Gastrocnemius medialis (tissue), 4 donors: ENCODE measurements at regions not wholly inside any gene's neighbourhood (a gene's known extent, or its start where the extent isn't known, plus 50 kb on each side); places are given as distances from the start of the nearest gene placed in this dataset.

Experiments used
- POLR2A ChIP-seq, 2 donors: fragments of 450-650 bp; IDR thresholded peaks; one replicate each; pipeline ENCODE4 v1.6.1; 2017; ENCODE audit warnings: antibody characterized with exemption in 2 of 2, mild to moderate bottlenecking in 2 of 2, moderate library complexity in 2 of 2
- TF ChIP-seq, protein P1 (sequence below), 5 experiments: fragments of 450-650 bp in 3 of 5; fragments of 200-600 bp in 2 of 5; sonication (generic) in 2 of 5; IDR thresholded peaks in 4 of 5; conservative IDR thresholded peaks in 1 of 5; 1 replicate in 4 of 5; 2 replicates in 1 of 5; pipeline ENCODE4 v1.5.1; 2016 to 2019; ENCODE audit warnings: antibody characterized with exemption in 5 of 5, mild to moderate bottlenecking in 3 of 5, moderate library complexity in 3 of 5

DNA sequence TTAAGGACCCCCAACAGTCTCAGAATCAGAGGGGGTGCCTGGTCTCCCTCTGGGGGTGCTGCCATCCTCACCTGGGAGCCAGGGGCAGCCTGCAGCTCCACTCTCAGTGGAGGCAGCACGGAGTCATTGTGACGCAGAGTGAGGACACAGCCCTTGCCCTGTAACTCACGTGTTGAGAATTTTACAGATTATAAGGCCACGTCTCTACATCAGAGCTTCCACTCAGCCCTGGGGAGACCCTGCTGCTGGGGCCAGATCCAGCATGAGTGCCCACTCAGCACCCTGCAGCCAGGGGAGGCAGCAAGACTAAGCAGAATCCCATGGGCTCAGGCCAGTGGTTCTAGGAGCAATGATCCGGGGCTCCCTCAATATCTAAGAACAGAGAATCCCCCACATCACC is 137.4 kb upstream of the AFDN start:
- TF ChIP-seq, protein P1, sequence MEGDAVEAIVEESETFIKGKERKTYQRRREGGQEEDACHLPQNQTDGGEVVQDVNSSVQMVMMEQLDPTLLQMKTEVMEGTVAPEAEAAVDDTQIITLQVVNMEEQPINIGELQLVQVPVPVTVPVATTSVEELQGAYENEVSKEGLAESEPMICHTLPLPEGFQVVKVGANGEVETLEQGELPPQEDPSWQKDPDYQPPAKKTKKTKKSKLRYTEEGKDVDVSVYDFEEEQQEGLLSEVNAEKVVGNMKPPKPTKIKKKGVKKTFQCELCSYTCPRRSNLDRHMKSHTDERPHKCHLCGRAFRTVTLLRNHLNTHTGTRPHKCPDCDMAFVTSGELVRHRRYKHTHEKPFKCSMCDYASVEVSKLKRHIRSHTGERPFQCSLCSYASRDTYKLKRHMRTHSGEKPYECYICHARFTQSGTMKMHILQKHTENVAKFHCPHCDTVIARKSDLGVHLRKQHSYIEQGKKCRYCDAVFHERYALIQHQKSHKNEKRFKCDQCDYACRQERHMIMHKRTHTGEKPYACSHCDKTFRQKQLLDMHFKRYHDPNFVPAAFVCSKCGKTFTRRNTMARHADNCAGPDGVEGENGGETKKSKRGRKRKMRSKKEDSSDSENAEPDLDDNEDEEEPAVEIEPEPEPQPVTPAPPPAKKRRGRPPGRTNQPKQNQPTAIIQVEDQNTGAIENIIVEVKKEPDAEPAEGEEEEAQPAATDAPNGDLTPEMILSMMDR (IDR thresholded peaks at IDR 0.05 in 4 of 5, conservative IDR thresholded peaks at IDR 0.05 in 1 of 5): no peak
- no peak for TF ChIP-seq POLR2A (IDR thresholded peaks at IDR 0.05)
